Common myeloid progenitor, CD34-positive (primary cell): ENCODE measurements at regions not wholly inside any gene's neighbourhood (a gene's known extent, or its start where the extent isn't known, plus 50 kb on each side); places are given as distances from the start of the nearest gene placed in this dataset.

Source experiments
- CTCF ChIA-PET: fragments of 350-600 bp; sonication (Branson Sonifier 250); formaldehyde crosslinking; loops from one replicate; lab custom pipeline; 2021; ENCODE audit warnings: antibody characterized with exemption; lab: Charles Lee
- POLR2A ChIA-PET: fragments of 350-600 bp; sonication (Branson Sonifier 250); formaldehyde crosslinking; loops from one replicate; lab custom pipeline; 2021; ENCODE audit warnings: antibody characterized with exemption; lab: Charles Lee
- DNase-seq, 3 donors: peaks; one replicate each; pipeline versions ENCODE4 v3.0.0 to v3.0.0-alpha.2; 2013
- H3K27ac ChIP-seq, 2 experiments: 1 replicate in 1 of 2; 2 replicates in 1 of 2; pipeline ENCODE4 v1.7.0; 2013; ENCODE audit warnings: inconsistent platforms in 2 of 2, low read length in 2 of 2, mild to moderate bottlenecking in 2 of 2, low read depth in 1 of 2, moderate library complexity in 1 of 2; ENCODE audit not compliant: severe bottlenecking in 2 of 2, insufficient read depth in 1 of 2, poor library complexity in 1 of 2
- H3K27me3 ChIP-seq, 5 experiments: replicated peaks in 2 of 5; 1 replicate in 3 of 5; 2 replicates in 2 of 5; pipeline versions ENCODE4 v1.6.1 to v1.7.0; 2013; ENCODE audit warnings: low read length in 4 of 5, mild to moderate bottlenecking in 2 of 5, moderate library complexity in 2 of 5, inconsistent platforms in 1 of 5; ENCODE audit not compliant: insufficient read depth in 5 of 5, control insufficient read depth in 4 of 5
- H3K36me3 ChIP-seq, 4 experiments: 1 replicate in 2 of 4; 2 replicates in 2 of 4; pipeline versions ENCODE4 v1.6.1 to v1.7.0; 2013; ENCODE audit warnings: low read length in 3 of 4, control low read depth in 1 of 4, mild to moderate bottlenecking in 1 of 4; ENCODE audit not compliant: control insufficient read depth in 4 of 4, insufficient read depth in 4 of 4
- H3K4me1 ChIP-seq, 4 experiments: 1 replicate in 3 of 4; 2 replicates in 1 of 4; pipeline versions ENCODE4 v1.6.1 to v1.7.1; 2013; ENCODE audit warnings: low read length in 3 of 4, mild to moderate bottlenecking in 3 of 4, control low read depth in 1 of 4, inconsistent platforms in 1 of 4, moderate library complexity in 1 of 4; ENCODE audit not compliant: control insufficient read depth in 4 of 4, insufficient read depth in 4 of 4; ENCODE audit errors: control extremely low read depth in 1 of 4
- H3K4me3 ChIP-seq, 7 experiments: 1 replicate in 4 of 7; 2 replicates in 3 of 7; pipeline versions ENCODE4 v1.5.1 to v1.7.0; 2013; ENCODE audit warnings: mild to moderate bottlenecking in 7 of 7, low read length in 6 of 7, moderate library complexity in 6 of 7, inconsistent platforms in 2 of 7, low read depth in 2 of 7, control low read depth in 1 of 7; ENCODE audit not compliant: insufficient read depth in 4 of 7, control insufficient read depth in 1 of 7; ENCODE audit errors: extremely low read depth in 1 of 7
- H3K9me3 ChIP-seq, 5 experiments: 1 replicate in 4 of 5; 2 replicates in 1 of 5; pipeline versions ENCODE4 v1.6.1 to v1.7.1; 2013; ENCODE audit warnings: low read length in 4 of 5, mild to moderate bottlenecking in 2 of 5, inconsistent platforms in 1 of 5, low read depth in 1 of 5, moderate library complexity in 1 of 5; ENCODE audit not compliant: control insufficient read depth in 4 of 5, insufficient read depth in 2 of 5; ENCODE audit errors: control extremely low read depth in 1 of 5
- WGBS: methylation state at CpG from one replicate; pipeline ENCODE4 v1.1.5; 2013; ENCODE audit not compliant: insufficient coverage; 5-methylcytosine and 5-hydroxymethylcytosine counted together

DNA sequence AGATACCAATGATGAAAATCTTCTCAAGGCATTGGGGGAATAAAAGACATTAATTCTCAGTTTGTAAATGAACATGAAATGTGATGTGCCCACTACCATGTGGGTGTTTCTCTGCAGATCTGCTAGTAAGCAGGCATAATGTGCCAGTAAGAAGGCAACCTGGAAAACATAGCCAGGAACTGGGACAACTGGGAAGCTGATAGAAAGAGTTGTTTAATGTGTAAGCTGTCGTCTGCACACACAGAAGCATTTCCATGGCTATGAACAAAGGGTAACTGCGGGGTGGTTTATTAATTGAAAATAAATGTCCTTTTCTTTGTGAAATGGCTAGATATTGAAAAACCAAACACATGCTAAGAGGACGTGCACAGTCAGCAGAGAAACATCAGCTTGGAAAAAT lies 52.0 kb downstream of the ZC3H11B start:
- Histone ChIP-seq H3K27ac (no peak overlapping the region), H3K27me3 (no peaks in the 10 kb centered on the region), H3K9me3 (no peaks in the 10 kb centered on the region), H3K4me1 (no peaks in the 10 kb centered on the region), H3K36me3 (no peaks in the 10 kb centered on the region), H3K4me3 (no peak overlapping the region)
- CTCF ChIA-PET, result no interaction called here
- POLR2A ChIA-PET, result no interaction called here
- 100% methylated on average over 1 of the region's 3 CpGs for WGBS
- no peak for DNase-seq

- H3K27ac ChIP-seq, result no peak overlapping the region
- CTCF ChIA-PET, result no interaction called here
- POLR2A ChIA-PET, result no interaction called here
- H3K36me3 ChIP-seq, result no peaks in the 10 kb centered on the region
- WGBS, result 96% methylated on average over 4 of the region's 4 CpGs
- no peaks in the 10 kb centered on the region for H3K4me1 ChIP-seq
- no peak for DNase-seq
- no peaks in the 10 kb centered on the region for H3K9me3 ChIP-seq
- H3K4me3 ChIP-seq, result no peak overlapping the region
- no peaks in the 10 kb centered on the region for H3K27me3 ChIP-seq
Measured at GRCh38 chr1:219559899-219560298, 53.0 kb downstream of the ZC3H11B start.

- H3K4me3 ChIP-seq, result no peak overlapping the region
- 85% methylated on average over 2 of the region's 2 CpGs for WGBS
- no peak for DNase-seq
- CTCF ChIA-PET, result no interaction called here
- no peaks in the 10 kb centered on the region for H3K4me1 ChIP-seq
- H3K36me3 ChIP-seq, result no peaks in the 10 kb centered on the region
- no peak overlapping the region for H3K27ac ChIP-seq
- H3K9me3 ChIP-seq, result no peaks in the 10 kb centered on the region
- H3K27me3 ChIP-seq, result no peaks in the 10 kb centered on the region
- POLR2A ChIA-PET, result no interaction called here
Measured at GRCh38 chr1:219555806-219556205, 57.1 kb downstream of the ZC3H11B start.

- Histone ChIP-seq H3K4me3 (no peak overlapping the region), H3K27me3 (no peaks in the 10 kb centered on the region), H3K36me3 (no peaks in the 10 kb centered on the region), H3K9me3 (no peaks in the 10 kb centered on the region), H3K4me1 (no peaks in the 10 kb centered on the region), H3K27ac (no peak overlapping the region)
- no peak for DNase-seq
- ChIA-PET CTCF (interaction anchor here (1.1 kb wide), 1 partner anchor 8 kb away, joined by 3 read pairs; no protein-coding TSS in a partner anchor), POLR2A (no interaction called here)
- WGBS, result 93% methylated on average over 5 of the region's 7 CpGs
Measured at GRCh38 chr1:219555031-219555692, 57.7 kb downstream of the ZC3H11B start.

GRCh38 chr1:219553934-219554502 lies 58.9 kb downstream of the ZC3H11B start:
- Histone ChIP-seq H3K36me3 (no peaks in the 10 kb centered on the region), H3K4me1 (no peaks in the 10 kb centered on the region), H3K27ac (no peak overlapping the region), H3K4me3 (no peak overlapping the region), H3K27me3 (no peaks in the 10 kb centered on the region), H3K9me3 (no peaks in the 10 kb centered on the region)
- 86% methylated on average over 2 of the region's 3 CpGs for WGBS
- no peak for DNase-seq
- CTCF ChIA-PET, result interaction anchor here (1.1 kb wide), 2 partner anchors 9 to 14 kb away, joined by 3 read pairs; no protein-coding TSS in a partner anchor
- POLR2A ChIA-PET, result no interaction called here

- no peak for DNase-seq
- H3K36me3 ChIP-seq, result no peaks in the 10 kb centered on the region
- no peak overlapping the region for H3K27ac ChIP-seq
- H3K9me3 ChIP-seq, result no peaks in the 10 kb centered on the region
- ChIA-PET CTCF (no interaction called here), POLR2A (no interaction called here)
- no peaks in the 10 kb centered on the region for H3K27me3 ChIP-seq
- H3K4me1 ChIP-seq, result no peaks in the 10 kb centered on the region
- H3K4me3 ChIP-seq, result no peak overlapping the region
- WGBS, result 73% methylated on average over 2 of the region's 2 CpGs
Measured at GRCh38 chr1:219550201-219550600, 62.7 kb downstream of the ZC3H11B start.

GRCh38 chr1:219549215-219549614 lies 63.7 kb downstream of the ZC3H11B start:
- no peak for DNase-seq
- ChIA-PET CTCF (no interaction called here), POLR2A (no interaction called here)
- H3K4me3 ChIP-seq, result no peak overlapping the region
- no peaks in the 10 kb centered on the region for H3K27me3 ChIP-seq
- no peaks in the 10 kb centered on the region for H3K4me1 ChIP-seq
- no peaks in the 10 kb centered on the region for H3K36me3 ChIP-seq
- no peak overlapping the region for H3K27ac ChIP-seq
- H3K9me3 ChIP-seq, result no peaks in the 10 kb centered on the region
